ENCODE measurements at regions not wholly inside any gene's neighbourhood (a gene's known extent, or its start where the extent isn't known, plus 50 kb on each side); places are given as distances from the start of the nearest gene placed in this dataset.
A peak's percentile ranks its signal among the peaks of the same experiment; 100 is the strongest.

DNA sequence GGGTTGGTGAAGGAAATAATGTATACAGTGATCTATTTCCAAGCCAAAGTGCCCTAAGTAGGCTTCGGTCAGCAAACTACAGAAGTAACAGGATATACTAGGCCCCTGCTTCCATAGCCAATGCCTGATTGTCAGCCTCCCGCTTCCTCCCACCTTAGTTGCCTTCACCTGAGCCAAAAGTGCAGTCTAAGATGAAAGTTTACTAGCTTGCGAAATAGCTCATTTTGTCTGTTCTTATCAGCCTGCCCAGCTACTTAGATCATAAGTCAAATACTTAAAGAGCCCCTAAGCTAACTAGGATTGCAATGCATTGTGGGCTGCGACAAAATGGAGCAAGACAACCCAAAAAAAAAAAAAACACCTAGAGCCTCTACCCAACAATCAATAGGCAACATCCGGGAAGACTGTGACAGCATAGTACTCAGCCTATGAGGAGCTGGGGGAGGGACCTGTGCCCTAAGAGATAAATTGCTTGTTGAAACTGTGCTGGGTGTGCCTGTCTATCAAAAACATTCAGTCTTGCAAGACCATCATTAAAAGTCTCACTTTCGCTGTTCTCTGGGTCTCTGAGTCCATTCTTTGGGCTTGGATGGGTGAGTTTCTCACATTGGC, 454.7 kb upstream of the TSHZ3 start:
- Histone ChIP-seq H3K4me1 (ENCODE audit: control insufficient read depth, insufficient read depth, low read length) (no peaks in the 10 kb centered on the region), H3K36me3 (ENCODE audit: control insufficient read depth, insufficient read depth, low read length) (no peaks in the 10 kb centered on the region), H3K27ac (ENCODE audit: low read length) (no peak overlapping the region), H3K4me3 (ENCODE audit: low read length) (no peak overlapping the region), H3K27me3 (ENCODE audit: control insufficient read depth, insufficient read depth, low read length) (no peaks in the 10 kb centered on the region), H3K9me3 (replicated peaks; ENCODE audit: control insufficient read depth, low read depth, low read length) (no peaks in the 10 kb centered on the region)
- 75% methylated on average over 2 of the region's 6 CpGs for WGBS (ENCODE audit: insufficient coverage)
- no peak for DNase-seq

DNA sequence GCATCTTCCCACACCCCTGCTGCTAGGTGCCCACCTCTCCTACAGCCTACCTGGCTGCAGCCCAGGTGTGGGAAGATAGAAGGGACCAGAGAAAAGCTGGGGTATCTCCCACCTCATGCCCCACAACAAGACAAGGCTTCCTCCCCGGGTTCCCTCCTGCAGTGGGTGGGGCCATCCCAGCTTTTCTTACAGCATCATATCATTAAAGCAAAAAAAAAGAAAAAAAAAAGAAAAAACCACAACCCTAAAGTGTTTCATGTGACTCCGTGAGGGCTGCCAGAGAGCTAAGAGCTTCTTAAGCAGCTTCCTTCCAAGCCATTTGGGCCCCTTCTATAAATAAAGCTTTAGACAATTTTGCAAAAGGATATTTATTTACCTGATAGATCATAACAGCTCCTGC, 455.4 kb upstream of the TSHZ3 start:
- DNase-seq, result peak; percentile 12
- Histone ChIP-seq H3K4me3 (ENCODE audit: low read length) (no peak overlapping the region), H3K4me1 (ENCODE audit: control insufficient read depth, insufficient read depth, low read length) (no peaks in the 10 kb centered on the region), H3K36me3 (ENCODE audit: control insufficient read depth, insufficient read depth, low read length) (no peaks in the 10 kb centered on the region), H3K9me3 (replicated peaks; ENCODE audit: control insufficient read depth, low read depth, low read length) (no peaks in the 10 kb centered on the region), H3K27me3 (ENCODE audit: control insufficient read depth, insufficient read depth, low read length) (no peaks in the 10 kb centered on the region), H3K27ac (ENCODE audit: low read length) (no peak overlapping the region)
- WGBS (ENCODE audit: insufficient coverage), result no CpG with 5 or more reads among the region's 2 CpGs

DNA sequence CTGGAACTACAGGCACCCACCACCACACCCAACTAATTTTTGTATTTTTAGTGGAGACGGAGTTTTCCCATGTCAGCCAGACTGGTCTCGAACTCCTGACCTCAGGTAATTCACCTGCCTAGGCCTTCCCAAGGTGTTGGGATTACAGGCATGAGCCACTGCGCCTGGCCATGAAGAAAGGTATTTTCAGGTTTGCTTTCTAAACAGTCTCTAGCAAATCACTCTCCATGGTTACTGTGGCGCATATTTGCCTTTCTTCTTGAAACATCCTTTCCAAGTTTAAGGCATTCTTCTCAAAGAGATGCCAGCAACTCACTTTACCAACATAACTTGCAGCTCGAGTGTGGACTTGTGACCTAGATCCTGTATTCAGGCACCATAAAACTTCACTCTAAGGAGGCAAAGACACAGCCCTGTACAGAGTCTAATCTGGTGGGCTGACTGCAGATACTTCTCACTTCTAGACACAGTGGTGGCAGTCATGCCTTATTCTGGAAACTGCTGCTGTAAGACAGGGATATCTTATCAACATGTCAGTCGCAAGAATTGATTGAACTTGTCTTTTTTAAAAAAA, 461.4 kb upstream of the TSHZ3 start:
- 80% methylated on average over 4 of the region's 6 CpGs for WGBS (ENCODE audit: insufficient coverage)
- Histone ChIP-seq H3K4me1 (ENCODE audit: control insufficient read depth, insufficient read depth, low read length) (no peaks in the 10 kb centered on the region), H3K36me3 (ENCODE audit: control insufficient read depth, insufficient read depth, low read length) (no peaks in the 10 kb centered on the region), H3K27ac (ENCODE audit: low read length) (no peak overlapping the region), H3K27me3 (ENCODE audit: control insufficient read depth, insufficient read depth, low read length) (no peaks in the 10 kb centered on the region), H3K4me3 (ENCODE audit: low read length) (no peak overlapping the region), H3K9me3 (replicated peaks; ENCODE audit: control insufficient read depth, low read depth, low read length) (no peaks in the 10 kb centered on the region)
- DNase-seq, result no peak

DNA sequence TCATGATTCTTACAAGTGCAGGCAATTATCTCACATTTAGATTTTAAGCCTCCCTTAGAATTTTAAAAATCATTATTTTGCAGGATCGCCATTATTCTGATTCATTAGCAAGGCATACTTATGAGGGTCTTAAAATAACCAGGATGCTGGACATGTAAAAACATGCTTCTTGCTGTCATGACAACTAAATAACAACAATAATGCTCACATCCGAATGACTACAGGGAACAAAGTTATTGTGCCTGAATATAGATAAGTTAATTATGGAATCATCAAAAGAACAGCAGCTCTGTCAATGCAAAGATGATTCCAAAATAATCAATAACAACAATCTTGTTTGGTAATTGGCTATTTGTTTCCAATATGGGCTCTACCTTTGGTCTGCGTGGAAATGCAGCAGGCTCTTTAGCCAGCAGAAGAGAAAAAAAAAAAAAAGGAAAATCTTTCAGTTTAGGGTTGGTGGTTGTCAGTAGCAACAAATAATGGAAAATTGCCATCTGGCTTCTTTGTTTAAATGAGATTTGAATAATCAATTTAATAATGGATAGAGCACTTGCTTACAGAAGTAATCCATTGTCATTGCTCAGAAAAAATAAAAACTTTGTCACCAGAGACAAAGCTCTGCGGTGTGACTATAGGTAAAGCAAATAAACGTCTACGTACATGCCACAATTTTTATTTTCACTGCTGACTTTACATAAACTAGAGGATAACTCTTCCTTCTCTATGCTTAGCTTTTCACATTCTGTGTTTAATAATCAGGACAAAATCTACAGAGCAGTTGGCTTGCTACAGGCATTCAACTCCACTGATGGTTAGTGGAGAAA, 468.9 kb upstream of the TSHZ3 start:
- H3K27ac ChIP-seq (ENCODE audit: low read length), result peak overlapping the region; percentile 63
- DNase-seq, result peak; percentile 61
- WGBS (ENCODE audit: insufficient coverage), result 51% methylated on average over 2 of the region's 6 CpGs
- H3K9me3 ChIP-seq (replicated peaks; ENCODE audit: control insufficient read depth, low read depth, low read length), result no peaks in the 10 kb centered on the region
- no peaks in the 10 kb centered on the region for H3K36me3 ChIP-seq (ENCODE audit: control insufficient read depth, insufficient read depth, low read length)
- H3K4me1 ChIP-seq (ENCODE audit: control insufficient read depth, insufficient read depth, low read length), result peaks cover 3% of the 10 kb centered on the region
- H3K27me3 ChIP-seq (ENCODE audit: control insufficient read depth, insufficient read depth, low read length), result no peaks in the 10 kb centered on the region
- no peak overlapping the region for H3K4me3 ChIP-seq (ENCODE audit: low read length)

DNA sequence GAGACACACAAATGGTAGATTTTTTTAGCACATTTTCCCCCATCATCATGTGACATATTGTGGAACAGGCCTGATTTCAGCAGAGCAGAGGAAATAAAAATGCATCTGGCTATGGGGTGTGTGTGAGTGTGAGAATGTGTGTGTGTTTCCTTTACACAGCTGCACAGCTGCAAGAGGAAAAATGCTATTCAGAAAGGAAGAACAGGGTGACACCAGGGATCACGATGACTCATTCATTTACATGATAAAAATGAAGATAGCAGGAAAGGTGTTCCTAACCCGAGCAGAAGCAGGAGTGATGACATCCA, 469.5 kb upstream of the TSHZ3 start:
- Histone ChIP-seq H3K4me3 (ENCODE audit: low read length) (no peak overlapping the region), H3K27ac (ENCODE audit: low read length) (peak overlapping the region; percentile 63), H3K9me3 (replicated peaks; ENCODE audit: control insufficient read depth, low read depth, low read length) (no peaks in the 10 kb centered on the region), H3K36me3 (ENCODE audit: control insufficient read depth, insufficient read depth, low read length) (no peaks in the 10 kb centered on the region), H3K4me1 (ENCODE audit: control insufficient read depth, insufficient read depth, low read length) (peaks cover 3% of the 10 kb centered on the region), H3K27me3 (ENCODE audit: control insufficient read depth, insufficient read depth, low read length) (no peaks in the 10 kb centered on the region)
- peak; percentile 85 for DNase-seq
- WGBS (ENCODE audit: insufficient coverage), result 0% methylated on average over 2 of the region's 2 CpGs

DNA sequence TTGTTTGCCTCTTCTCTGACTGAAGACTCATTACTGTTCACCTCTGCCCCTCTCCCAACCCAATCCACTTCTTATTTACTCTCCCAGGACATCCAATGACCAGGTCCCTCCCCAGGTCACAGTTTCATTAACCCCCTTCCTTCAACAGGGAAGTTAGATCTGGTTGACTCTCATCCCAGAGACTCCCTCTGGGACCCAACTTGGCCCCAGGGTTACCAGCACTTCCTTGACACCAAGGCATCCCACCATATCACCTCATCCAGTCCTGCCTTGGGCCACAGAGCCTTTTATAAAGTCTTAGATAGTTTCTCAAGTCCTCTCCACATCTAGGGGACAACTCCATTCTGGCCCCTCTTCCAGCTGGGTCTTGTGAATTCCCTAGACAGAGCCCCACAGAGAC, 470.6 kb upstream of the TSHZ3 start:
- peaks cover 3% of the 10 kb centered on the region for H3K4me1 ChIP-seq (ENCODE audit: control insufficient read depth, insufficient read depth, low read length)
- no peaks in the 10 kb centered on the region for H3K9me3 ChIP-seq (replicated peaks; ENCODE audit: control insufficient read depth, low read depth, low read length)
- H3K36me3 ChIP-seq (ENCODE audit: control insufficient read depth, insufficient read depth, low read length), result no peaks in the 10 kb centered on the region
- no peaks in the 10 kb centered on the region for H3K27me3 ChIP-seq (ENCODE audit: control insufficient read depth, insufficient read depth, low read length)
- no peak for DNase-seq
- no peak overlapping the region for H3K27ac ChIP-seq (ENCODE audit: low read length)
- no peak overlapping the region for H3K4me3 ChIP-seq (ENCODE audit: low read length)

DNA sequence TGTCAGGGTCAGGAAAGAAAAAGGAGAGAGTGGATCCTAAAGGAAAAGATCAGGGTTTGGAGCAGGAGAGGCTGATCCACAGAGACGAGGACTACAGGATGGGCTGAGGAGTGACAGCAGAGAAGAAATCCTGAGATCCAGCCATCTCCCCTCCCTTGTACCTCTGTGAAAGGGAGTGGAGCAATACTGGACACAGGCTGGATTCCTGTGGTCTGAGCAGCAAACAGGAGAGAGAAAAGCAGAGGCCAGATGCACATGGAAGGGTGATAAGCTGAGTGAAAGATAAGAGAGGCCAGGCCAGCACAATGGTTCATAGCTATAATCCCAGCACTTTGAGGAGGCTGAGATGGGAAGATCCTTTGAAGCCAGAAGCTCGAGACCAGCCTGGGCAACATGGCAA, 472.1 kb upstream of the TSHZ3 start:
- H3K4me3 ChIP-seq (ENCODE audit: low read length), result no peak overlapping the region
- no peaks in the 10 kb centered on the region for H3K27me3 ChIP-seq (ENCODE audit: control insufficient read depth, insufficient read depth, low read length)
- no peaks in the 10 kb centered on the region for H3K36me3 ChIP-seq (ENCODE audit: control insufficient read depth, insufficient read depth, low read length)
- DNase-seq, result no peak
- H3K27ac ChIP-seq (ENCODE audit: low read length), result no peak overlapping the region
- H3K4me1 ChIP-seq (ENCODE audit: control insufficient read depth, insufficient read depth, low read length), result peaks cover 3% of the 10 kb centered on the region
- 57% methylated on average over 1 of the region's 2 CpGs for WGBS (ENCODE audit: insufficient coverage)
- H3K9me3 ChIP-seq (replicated peaks; ENCODE audit: control insufficient read depth, low read depth, low read length), result no peaks in the 10 kb centered on the region

DNA sequence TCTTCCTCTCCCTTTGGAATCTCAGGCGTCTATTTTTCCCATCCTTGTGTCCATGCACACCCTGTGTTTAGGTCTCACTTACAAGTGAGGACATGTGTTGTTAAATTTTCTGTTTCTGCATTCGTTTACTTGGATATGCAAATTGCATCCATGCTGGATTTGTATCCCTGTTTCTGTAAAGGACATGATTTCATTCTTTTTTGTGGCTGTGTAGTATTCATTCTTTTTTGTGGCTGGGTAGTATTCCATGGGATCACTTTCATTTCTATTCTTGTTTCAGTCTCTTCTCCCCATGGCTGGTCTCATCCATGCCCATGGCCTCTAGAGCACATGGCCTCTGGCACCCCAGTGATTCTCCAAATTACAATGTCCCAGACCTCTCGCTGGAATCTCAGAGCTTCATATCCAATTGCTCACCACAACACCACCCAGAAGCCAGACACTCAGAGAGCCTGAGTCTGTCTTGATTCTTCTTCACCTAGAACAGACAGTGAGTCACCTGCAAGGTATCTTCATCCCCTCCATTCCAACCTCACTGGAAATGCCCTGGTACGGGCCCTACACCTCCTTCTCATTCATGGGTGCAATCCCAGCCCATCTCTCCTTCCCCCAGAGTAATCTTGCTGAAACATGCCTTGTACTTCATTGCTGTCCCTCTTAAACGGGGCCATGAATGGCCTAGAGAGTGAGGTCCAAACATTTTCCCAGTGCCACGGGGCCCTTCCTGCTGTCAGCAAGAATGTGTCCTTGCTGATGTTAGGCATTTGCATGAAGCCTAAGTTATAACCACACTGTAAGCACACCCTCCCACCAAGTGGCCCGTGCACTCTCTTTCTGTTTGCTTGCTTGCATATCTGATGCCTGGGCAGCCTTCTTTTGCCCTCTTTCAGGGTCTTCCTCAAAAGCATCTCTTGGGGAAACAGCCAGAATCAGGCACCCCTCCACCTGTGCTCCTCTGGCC, 476.2 kb upstream of the TSHZ3 start:
- Histone ChIP-seq H3K4me3 (ENCODE audit: low read length) (no peak overlapping the region), H3K9me3 (replicated peaks; ENCODE audit: control insufficient read depth, low read depth, low read length) (no peaks in the 10 kb centered on the region), H3K4me1 (ENCODE audit: control insufficient read depth, insufficient read depth, low read length) (no peaks in the 10 kb centered on the region), H3K27me3 (ENCODE audit: control insufficient read depth, insufficient read depth, low read length) (no peaks in the 10 kb centered on the region), H3K36me3 (ENCODE audit: control insufficient read depth, insufficient read depth, low read length) (no peaks in the 10 kb centered on the region), H3K27ac (ENCODE audit: low read length) (no peak overlapping the region)
- 80% methylated on average over 4 of the region's 7 CpGs for WGBS (ENCODE audit: insufficient coverage)
- DNase-seq, result no peak

DNA sequence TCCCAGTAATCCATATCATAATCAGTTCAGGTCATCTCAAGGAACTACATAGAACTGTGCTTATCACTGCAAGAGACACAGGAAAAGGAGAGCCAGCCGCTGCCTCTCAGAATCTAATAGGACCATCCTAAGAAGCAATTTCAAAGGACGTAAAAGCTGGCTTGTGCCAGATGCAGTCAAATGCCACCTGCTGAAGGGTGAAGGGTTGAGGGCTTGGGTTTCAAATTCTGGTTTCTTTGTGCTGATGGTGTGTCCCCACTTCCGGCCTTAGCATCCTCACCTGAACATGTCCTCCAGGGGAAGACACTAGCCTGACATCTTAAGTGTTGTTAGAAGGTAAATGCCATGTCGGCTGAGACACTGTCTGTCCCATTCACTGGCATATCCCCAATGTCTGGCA, 477.1 kb upstream of the TSHZ3 start:
- DNase-seq, result no peak
- no peaks in the 10 kb centered on the region for H3K27me3 ChIP-seq (ENCODE audit: control insufficient read depth, insufficient read depth, low read length)
- H3K9me3 ChIP-seq (replicated peaks; ENCODE audit: control insufficient read depth, low read depth, low read length), result no peaks in the 10 kb centered on the region
- no peak overlapping the region for H3K4me3 ChIP-seq (ENCODE audit: low read length)
- H3K36me3 ChIP-seq (ENCODE audit: control insufficient read depth, insufficient read depth, low read length), result no peaks in the 10 kb centered on the region
- WGBS (ENCODE audit: insufficient coverage), result 71% methylated on average over 1 of the region's 4 CpGs
- H3K27ac ChIP-seq (ENCODE audit: low read length), result no peak overlapping the region
- no peaks in the 10 kb centered on the region for H3K4me1 ChIP-seq (ENCODE audit: control insufficient read depth, insufficient read depth, low read length)

All from muscle of leg (tissue), 3 donors.